Activated CD8-positive, alpha-beta T cell treated with anti-CD3 and anti-CD28 coated beads, Interleukin-2, amount 10 ng/mL, durations not matched to agents 7 days and 5 days (primary cell): ENCODE measurements at regions not wholly inside any gene's neighbourhood (a gene's known extent, or its start where the extent isn't known, plus 50 kb on each side); places are given as distances from the start of the nearest gene placed in this dataset.

Source experiments
- ATAC-seq: fragments of 150-1000 bp; cut with Tn5 transposase; one replicate; pipeline ENCODE4 v1.10.0; 2021; ENCODE audit warnings: moderate library complexity
- CTCF ChIA-PET: fragments of 350-600 bp; sonication (Branson Sonifier 250); formaldehyde crosslinking; loops from one replicate; lab custom pipeline; 2021; ENCODE audit warnings: antibody characterized with exemption; lab: Charles Lee
- POLR2A ChIA-PET: fragments of 350-600 bp; sonication (Branson Sonifier 250); formaldehyde crosslinking; loops from one replicate; lab custom pipeline; 2021; ENCODE audit warnings: antibody characterized with exemption; lab: Charles Lee
- DNase-seq: peaks from one replicate; pipeline ENCODE4 v3.0.0-alpha.2; 2020
- H3K27ac Mint-ChIP-seq: one replicate; pipeline ENCODE4 v1.8.0; 2021; ENCODE audit warnings: mild to moderate bottlenecking, mixed read lengths
- H3K27me3 Mint-ChIP-seq: one replicate; pipeline ENCODE4 v1.8.0; 2021; ENCODE audit warnings: low read depth, mixed read lengths
- H3K36me3 Mint-ChIP-seq: one replicate; pipeline ENCODE4 v1.8.0; 2021; ENCODE audit warnings: low read depth, mixed read lengths
- H3K4me1 Mint-ChIP-seq: one replicate; pipeline ENCODE4 v1.8.0; 2021; ENCODE audit warnings: low read depth, mixed read lengths
- H3K4me3 Mint-ChIP-seq: one replicate; pipeline ENCODE4 v1.8.0; 2021; ENCODE audit warnings: mild to moderate bottlenecking, mixed read lengths
- H3K9me3 Mint-ChIP-seq: one replicate; pipeline ENCODE4 v1.8.0; 2022; ENCODE audit warnings: mixed read lengths; ENCODE audit not compliant: insufficient read depth

DNA sequence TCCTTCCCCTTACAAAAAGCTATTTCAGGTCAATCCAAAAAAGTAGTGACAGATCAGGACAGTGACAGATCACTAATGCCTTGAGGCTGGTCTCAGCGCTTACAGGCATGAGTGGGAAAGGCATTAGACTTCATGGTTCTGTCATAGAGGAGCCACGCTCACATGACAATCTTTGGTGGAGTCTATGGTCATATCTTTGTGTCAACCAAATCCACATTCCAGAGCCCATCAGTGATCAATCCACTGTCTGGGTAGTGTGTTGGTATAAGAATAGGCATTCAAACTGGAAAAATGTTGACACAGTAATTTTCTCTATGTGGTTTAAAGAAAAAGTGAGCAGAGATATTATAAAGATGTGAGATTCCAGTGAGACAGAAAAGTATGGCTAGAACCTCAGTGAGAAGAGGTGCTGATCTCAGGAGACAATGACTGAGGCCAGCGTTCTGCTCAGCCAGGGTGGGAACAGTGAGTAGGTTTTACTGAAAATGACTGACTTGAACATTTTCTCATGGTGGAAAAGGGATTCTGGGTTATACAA is 215.0 kb downstream of the IRS1 start:
- ChIA-PET CTCF (no interaction called here), POLR2A (no interaction called here)
- Mint-ChIP-seq H3K36me3 (no peaks in the 10 kb centered on the region), H3K9me3 (no peaks in the 10 kb centered on the region), H3K4me1 (no peaks in the 10 kb centered on the region), H3K27ac (no peak overlapping the region), H3K27me3 (peaks cover 16% of the 10 kb centered on the region), H3K4me3 (no peak overlapping the region)
- no peak for ATAC-seq
- DNase-seq: no peak

DNA sequence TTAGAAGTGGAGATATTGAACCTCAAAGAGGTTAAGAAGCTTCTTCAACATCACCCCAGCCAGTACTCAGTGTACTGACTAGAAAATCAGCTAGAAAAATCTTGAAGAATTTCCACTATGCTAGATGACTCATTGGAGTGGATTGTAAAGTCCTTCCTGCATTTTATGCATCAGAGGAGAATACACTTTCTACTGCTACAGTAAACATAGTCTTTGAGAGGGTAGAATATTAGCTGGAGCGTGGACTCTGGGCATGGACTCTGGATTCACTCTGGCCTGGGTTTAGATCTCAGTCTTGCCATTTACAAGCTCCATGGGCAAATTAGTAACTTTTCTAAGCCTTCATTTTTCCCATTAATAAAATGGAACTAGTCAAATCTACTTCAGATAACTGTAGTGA is 215.9 kb downstream of the IRS1 start:
- Mint-ChIP-seq H3K27ac (no peak overlapping the region), H3K27me3 (peaks cover 16% of the 10 kb centered on the region), H3K4me1 (no peaks in the 10 kb centered on the region), H3K4me3 (no peak overlapping the region), H3K36me3 (no peaks in the 10 kb centered on the region), H3K9me3 (no peaks in the 10 kb centered on the region)
- no peak for DNase-seq
- no peak for ATAC-seq
- POLR2A ChIA-PET: no interaction called here
- CTCF ChIA-PET: no interaction called here

DNA sequence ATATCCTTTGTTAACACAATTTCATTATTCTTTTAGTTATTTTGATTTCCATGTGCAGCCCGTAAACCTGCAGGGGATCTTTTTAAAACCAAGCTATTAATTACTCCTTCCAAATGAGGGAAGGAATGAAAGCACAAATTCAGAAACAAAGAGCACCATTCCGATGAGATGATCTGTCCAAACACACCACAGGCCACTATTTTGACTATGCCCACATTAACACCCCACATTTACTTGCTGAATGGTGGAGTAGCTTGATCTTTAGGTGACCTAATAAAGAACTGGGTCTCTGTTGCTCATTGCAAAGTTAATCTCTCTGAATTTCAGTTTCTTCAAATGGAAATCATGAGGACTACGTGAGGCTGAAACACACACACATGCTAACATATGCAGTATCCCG is 218.0 kb downstream of the IRS1 start:
- H3K4me3 Mint-ChIP-seq: no peak overlapping the region
- peaks cover 16% of the 10 kb centered on the region for H3K27me3 Mint-ChIP-seq
- POLR2A ChIA-PET: interaction anchor here (0.6 kb wide), 1 partner anchor 225 kb away, joined by 3 read pairs; no protein-coding TSS in a partner anchor
- CTCF ChIA-PET: no interaction called here
- ATAC-seq (no peak), DNase-seq (no peak)
- no peaks in the 10 kb centered on the region for H3K4me1 Mint-ChIP-seq
- H3K27ac Mint-ChIP-seq: no peak overlapping the region
- no peaks in the 10 kb centered on the region for H3K36me3 Mint-ChIP-seq
- no peaks in the 10 kb centered on the region for H3K9me3 Mint-ChIP-seq

DNA sequence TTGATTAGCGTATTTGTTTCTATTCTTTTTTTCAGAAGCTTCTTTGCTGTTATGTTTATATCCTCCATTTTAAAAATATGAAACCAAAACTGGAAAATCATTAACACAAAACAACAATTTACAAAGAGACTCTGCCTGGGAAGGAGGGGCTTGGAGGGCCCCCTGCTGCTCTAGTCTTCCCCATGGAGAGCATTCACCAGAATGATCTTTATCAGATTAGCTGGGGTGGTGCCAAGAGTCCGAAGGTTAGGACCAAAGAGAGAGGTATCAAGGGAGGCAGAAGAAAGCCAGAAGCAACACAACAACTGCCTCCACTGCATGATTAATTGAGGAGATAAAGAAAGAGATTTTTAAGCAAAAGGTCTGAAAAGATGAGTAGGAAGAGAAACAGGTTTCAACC is 218.6 kb downstream of the IRS1 start:
- ATAC-seq (no peak), DNase-seq (no peak)
- no peaks in the 10 kb centered on the region for H3K9me3 Mint-ChIP-seq
- ChIA-PET POLR2A (no interaction called here), CTCF (no interaction called here)
- no peaks in the 10 kb centered on the region for H3K4me1 Mint-ChIP-seq
- no peak overlapping the region for H3K4me3 Mint-ChIP-seq
- no peaks in the 10 kb centered on the region for H3K36me3 Mint-ChIP-seq
- H3K27ac Mint-ChIP-seq: no peak overlapping the region
- peaks cover 16% of the 10 kb centered on the region for H3K27me3 Mint-ChIP-seq

DNA sequence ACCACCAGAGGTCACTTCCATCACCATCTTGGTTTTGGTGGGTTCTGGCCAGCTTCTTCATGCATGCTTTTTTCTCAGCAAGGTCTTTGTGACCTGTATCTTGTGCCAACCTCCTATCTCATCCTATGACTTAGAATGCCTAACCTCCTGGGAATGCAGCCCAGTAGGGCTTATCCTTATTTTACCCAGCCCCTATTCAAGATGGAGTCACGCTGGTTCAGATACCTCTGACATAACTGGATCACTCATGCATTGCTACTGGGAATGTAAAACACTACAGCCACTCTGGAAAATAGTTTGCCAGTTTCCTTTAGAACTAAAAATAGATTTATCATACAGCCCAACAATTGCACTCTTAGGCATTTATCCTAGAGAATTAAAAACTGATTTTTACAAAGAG is 219.2 kb downstream of the IRS1 start:
- ATAC-seq: no peak
- peaks cover 16% of the 10 kb centered on the region for H3K27me3 Mint-ChIP-seq
- H3K27ac Mint-ChIP-seq: no peak overlapping the region
- no peaks in the 10 kb centered on the region for H3K4me1 Mint-ChIP-seq
- H3K36me3 Mint-ChIP-seq: no peaks in the 10 kb centered on the region
- no peak overlapping the region for H3K4me3 Mint-ChIP-seq
- DNase-seq: no peak
- POLR2A ChIA-PET: no interaction called here
- CTCF ChIA-PET: no interaction called here
- H3K9me3 Mint-ChIP-seq: no peaks in the 10 kb centered on the region

DNA sequence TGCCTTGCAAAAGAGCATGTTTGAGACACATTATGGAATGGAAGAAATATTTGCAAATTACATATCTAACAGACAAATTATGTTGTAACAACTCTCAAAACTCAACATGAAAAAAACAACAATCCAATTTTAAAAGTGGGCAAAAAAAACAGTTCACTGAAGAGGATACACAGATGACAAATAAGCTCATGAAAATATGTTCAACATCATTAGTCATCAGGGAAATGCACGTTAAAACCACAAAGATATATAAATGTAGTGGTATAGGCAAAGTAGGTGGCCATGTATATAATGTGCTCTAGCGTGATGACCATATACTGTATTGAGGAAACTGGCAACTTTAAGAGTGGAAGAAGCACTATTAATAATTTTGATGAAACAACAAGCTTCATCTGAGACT is 220.1 kb downstream of the IRS1 start:
- CTCF ChIA-PET: no interaction called here
- H3K27me3 Mint-ChIP-seq: peaks cover 16% of the 10 kb centered on the region
- H3K9me3 Mint-ChIP-seq: no peaks in the 10 kb centered on the region
- no peak overlapping the region for H3K4me3 Mint-ChIP-seq
- H3K4me1 Mint-ChIP-seq: no peaks in the 10 kb centered on the region
- no peak overlapping the region for H3K27ac Mint-ChIP-seq
- POLR2A ChIA-PET: no interaction called here
- no peak for DNase-seq
- no peaks in the 10 kb centered on the region for H3K36me3 Mint-ChIP-seq
- ATAC-seq: no peak

DNA sequence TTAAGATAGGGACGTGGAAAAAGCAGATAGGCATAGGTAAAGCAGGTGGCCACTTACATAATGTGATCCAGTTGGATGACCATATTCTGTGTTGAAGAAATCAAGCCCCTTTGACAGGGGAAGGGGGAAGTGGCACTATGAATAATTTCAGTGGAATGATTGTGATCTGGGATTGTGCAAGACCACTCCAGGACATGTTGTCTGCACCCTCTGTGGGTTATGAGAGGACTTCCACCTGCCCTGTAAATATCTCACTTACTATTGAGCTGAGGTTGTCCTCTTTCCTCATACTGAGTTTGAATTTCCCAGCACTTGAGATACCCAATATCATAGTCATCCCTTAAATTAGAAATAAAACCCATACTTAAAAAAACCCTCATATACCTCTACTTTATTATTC is 220.7 kb downstream of the IRS1 start:
- H3K27ac Mint-ChIP-seq: no peak overlapping the region
- no peak overlapping the region for H3K4me3 Mint-ChIP-seq
- ATAC-seq: no peak
- DNase-seq: no peak
- ChIA-PET CTCF (no interaction called here), POLR2A (no interaction called here)
- H3K9me3 Mint-ChIP-seq: no peaks in the 10 kb centered on the region
- H3K36me3 Mint-ChIP-seq: no peaks in the 10 kb centered on the region
- no peaks in the 10 kb centered on the region for H3K4me1 Mint-ChIP-seq
- peaks cover 16% of the 10 kb centered on the region for H3K27me3 Mint-ChIP-seq

DNA sequence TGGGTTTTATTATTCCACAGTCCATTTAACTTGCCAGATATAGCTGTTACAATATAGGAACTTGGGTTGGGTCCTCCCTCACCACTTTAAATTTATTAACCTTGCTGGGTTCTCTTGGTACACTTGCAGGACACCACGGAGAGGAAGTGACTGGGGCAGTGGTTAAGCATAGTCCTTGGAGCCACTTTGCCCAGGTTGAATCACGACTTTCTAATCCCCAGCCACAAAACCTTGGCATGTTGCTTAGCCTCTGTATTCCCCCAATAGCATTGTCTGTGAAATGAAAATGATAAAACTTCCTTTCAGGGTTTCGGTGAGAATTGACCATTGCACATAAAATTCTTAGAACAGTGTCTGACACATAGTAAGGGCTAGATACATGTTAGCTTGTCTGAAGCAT is 221.2 kb downstream of the IRS1 start:
- Mint-ChIP-seq H3K9me3 (no peaks in the 10 kb centered on the region), H3K27me3 (peaks cover 15% of the 10 kb centered on the region), H3K36me3 (no peaks in the 10 kb centered on the region), H3K27ac (no peak overlapping the region), H3K4me1 (no peaks in the 10 kb centered on the region), H3K4me3 (no peak overlapping the region)
- ChIA-PET CTCF (no interaction called here), POLR2A (no interaction called here)
- DNase-seq: no peak
- ATAC-seq: no peak

DNA sequence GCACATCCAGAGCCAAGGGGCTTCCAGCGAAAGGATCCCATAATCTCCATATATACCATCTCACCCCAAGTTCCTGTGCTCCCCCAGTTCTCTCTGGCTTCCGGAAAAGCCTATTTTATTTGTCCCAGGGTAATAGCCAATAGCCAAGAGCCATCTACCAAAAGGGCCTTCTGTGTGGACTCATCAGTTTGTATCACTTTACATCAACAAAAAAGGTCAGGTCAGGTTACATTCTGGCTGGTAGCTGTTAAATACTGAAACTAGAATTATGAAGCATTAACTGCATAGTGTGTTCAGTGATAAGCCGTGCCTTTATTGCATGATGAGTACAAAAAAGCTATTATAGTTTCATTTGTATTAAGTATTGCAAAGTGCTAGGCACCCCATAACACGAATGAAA is 223.7 kb downstream of the IRS1 start:
- H3K27me3 Mint-ChIP-seq: no peaks in the 10 kb centered on the region
- ATAC-seq (no peak), DNase-seq (no peak)
- no peak overlapping the region for H3K27ac Mint-ChIP-seq
- H3K4me1 Mint-ChIP-seq: no peaks in the 10 kb centered on the region
- ChIA-PET CTCF (no interaction called here), POLR2A (no interaction called here)
- no peaks in the 10 kb centered on the region for H3K9me3 Mint-ChIP-seq
- no peaks in the 10 kb centered on the region for H3K36me3 Mint-ChIP-seq
- H3K4me3 Mint-ChIP-seq: no peak overlapping the region

DNA sequence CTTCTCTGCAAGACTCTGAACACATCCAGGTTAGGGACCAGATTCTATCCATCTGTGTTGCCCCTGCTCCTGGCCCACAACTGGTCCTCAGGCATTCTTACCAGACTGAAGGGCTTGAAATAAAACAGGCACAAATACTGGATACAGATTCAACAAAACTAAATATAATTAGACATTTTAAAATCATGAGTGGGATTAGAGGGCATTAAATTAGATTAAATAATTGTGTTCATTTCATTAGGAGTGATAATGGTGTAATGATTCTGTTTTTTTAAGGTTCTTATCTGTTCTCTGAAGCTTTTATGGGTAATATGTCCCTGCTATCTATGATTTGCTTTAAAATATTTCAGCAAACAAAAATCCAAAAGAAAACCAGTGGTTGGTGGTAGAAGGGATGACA is 226.5 kb downstream of the IRS1 start:
- no peaks in the 10 kb centered on the region for H3K4me1 Mint-ChIP-seq
- POLR2A ChIA-PET: no interaction called here

DNA sequence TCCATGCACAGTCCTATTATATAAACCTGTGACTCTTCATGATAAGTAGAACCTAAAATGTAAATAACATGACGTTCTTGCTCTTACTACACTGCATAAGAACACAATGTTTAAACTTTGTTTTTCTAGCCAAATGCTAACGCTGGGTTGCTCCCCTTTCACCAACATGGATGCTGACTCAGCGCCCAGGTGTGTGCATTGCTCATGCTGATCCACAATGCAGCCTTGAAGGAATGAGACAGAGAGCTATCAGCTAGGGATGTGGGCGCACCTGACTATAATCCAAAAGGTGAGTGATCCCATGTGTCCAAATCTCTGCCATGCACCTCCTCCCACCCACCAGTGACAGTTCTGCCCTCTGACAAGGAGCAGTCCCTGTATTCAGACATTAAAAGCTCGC is 235.0 kb downstream of the IRS1 start:
- no peaks in the 10 kb centered on the region for H3K9me3 Mint-ChIP-seq
- no peaks in the 10 kb centered on the region for H3K36me3 Mint-ChIP-seq
- no peak for ATAC-seq
- DNase-seq: no peak
- H3K4me1 Mint-ChIP-seq: no peaks in the 10 kb centered on the region
- POLR2A ChIA-PET: no interaction called here
- CTCF ChIA-PET: no interaction called here
- no peak overlapping the region for H3K27ac Mint-ChIP-seq
- peaks cover 7% of the 10 kb centered on the region for H3K27me3 Mint-ChIP-seq
- no peak overlapping the region for H3K4me3 Mint-ChIP-seq

More for the DNA sequence above, 226.5 kb downstream of the IRS1 start:
- ATAC-seq: no peak
- CTCF ChIA-PET: no interaction called here
- Mint-ChIP-seq H3K27ac (no peak overlapping the region), H3K9me3 (no peaks in the 10 kb centered on the region), H3K4me3 (no peak overlapping the region), H3K27me3 (no peaks in the 10 kb centered on the region), H3K36me3 (no peaks in the 10 kb centered on the region)
- no peak for DNase-seq

DNA sequence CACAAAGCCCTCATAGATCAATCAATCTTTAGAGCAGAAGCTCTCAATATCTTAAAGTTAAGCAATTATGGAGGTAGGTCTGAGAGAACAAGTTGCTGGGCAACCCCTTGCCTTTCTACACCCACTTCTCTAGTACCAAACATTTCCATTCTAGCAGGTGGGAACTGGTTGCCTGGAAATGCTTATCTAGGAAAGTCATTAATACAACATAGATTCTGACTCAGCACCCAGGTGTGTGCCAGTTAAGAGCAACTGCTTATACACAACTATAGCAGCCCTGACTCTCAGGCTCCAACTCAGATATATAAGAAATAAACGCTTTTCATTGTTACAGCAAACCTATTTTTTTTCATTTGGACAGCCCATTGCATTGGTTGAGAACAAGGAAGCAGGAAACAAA is 237.7 kb downstream of the IRS1 start:
- POLR2A ChIA-PET: no interaction called here
- DNase-seq (no peak), ATAC-seq (no peak)
- CTCF ChIA-PET: no interaction called here
- Mint-ChIP-seq H3K27ac (no peak overlapping the region), H3K27me3 (peaks cover 10% of the 10 kb centered on the region), H3K4me3 (no peak overlapping the region), H3K36me3 (no peaks in the 10 kb centered on the region), H3K4me1 (no peaks in the 10 kb centered on the region), H3K9me3 (no peaks in the 10 kb centered on the region)

DNA sequence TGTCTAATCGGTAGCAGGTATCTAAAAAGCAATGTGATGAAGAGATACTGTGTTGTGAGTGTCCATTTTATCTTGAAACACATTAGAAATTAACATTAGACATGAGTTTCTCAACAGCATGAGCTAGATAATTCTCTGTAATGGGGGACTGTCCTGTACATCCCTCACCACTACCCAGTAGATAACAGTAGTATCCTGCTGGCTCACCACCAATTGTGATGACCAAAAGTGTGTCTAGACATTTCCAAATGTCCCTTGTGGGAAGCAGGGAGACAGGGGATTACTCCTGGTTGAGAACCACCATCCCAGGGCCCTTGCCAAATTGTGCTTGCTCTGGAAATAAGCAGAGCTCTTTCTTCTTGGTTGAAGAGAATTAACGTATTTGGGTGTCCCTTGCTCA is 239.3 kb downstream of the IRS1 start:
- Mint-ChIP-seq H3K36me3 (no peaks in the 10 kb centered on the region), H3K27me3 (peaks cover 10% of the 10 kb centered on the region), H3K9me3 (no peaks in the 10 kb centered on the region), H3K27ac (no peak overlapping the region), H3K4me1 (no peaks in the 10 kb centered on the region), H3K4me3 (no peak overlapping the region)
- POLR2A ChIA-PET: no interaction called here
- ATAC-seq (no peak), DNase-seq (no peak)
- CTCF ChIA-PET: no interaction called here
